CD14-positive monocyte (primary cell): ENCODE measurements at regions not wholly inside any gene's neighbourhood (a gene's known extent, or its start where the extent isn't known, plus 50 kb on each side); places are given as distances from the start of the nearest gene placed in this dataset.
"Not testable (repeated sequence)": the region's sequence is repeated elsewhere in the genome, so short reads cannot be mapped to it uniquely, and the experiment has no call there.

Experiments used
- DNase-seq, 3 donors: peaks; one replicate each; pipeline ENCODE4 v3.0.0-alpha.2; 2011 to 2022
- H2AFZ ChIP-seq: 2 replicates; pipeline ENCODE4 v1.6.0; 2012; ENCODE audit warnings: mild to moderate bottlenecking, low read depth, low read length, inconsistent platforms; ENCODE audit not compliant: insufficient read depth, poor library complexity, severe bottlenecking
- H3K27ac ChIP-seq, 2 donors: 1 replicate in 1 of 2; 2 replicates in 1 of 2; pipeline ENCODE4 v1.5.1; 2012 to 2013; ENCODE audit warnings: low read length in 2 of 2, control low read depth in 1 of 2, inconsistent platforms in 1 of 2, low read depth in 1 of 2, mild to moderate bottlenecking in 1 of 2
- H3K27me3 ChIP-seq, 2 donors: one replicate each; pipeline versions ENCODE4 v1.6.0 to v1.6.1; 2011 to 2013; ENCODE audit warnings: low read length in 2 of 2; ENCODE audit not compliant: control insufficient read depth in 2 of 2, insufficient read depth in 2 of 2
- H3K36me3 ChIP-seq, 2 donors: replicated peaks in 1 of 2; 1 replicate in 1 of 2; 2 replicates in 1 of 2; pipeline versions ENCODE4 v1.5.1 to v1.6.1; 2012 to 2013; ENCODE audit warnings: low read length in 2 of 2, control low read depth in 1 of 2, inconsistent platforms in 1 of 2, mild to moderate bottlenecking in 1 of 2; ENCODE audit not compliant: insufficient read depth in 2 of 2, control insufficient read depth in 1 of 2
- H3K4me1 ChIP-seq, 2 donors: 1 replicate in 1 of 2; 2 replicates in 1 of 2; pipeline versions ENCODE4 v1.5.1 to v1.6.1; 2012 to 2013; ENCODE audit warnings: low read length in 2 of 2, control low read depth in 1 of 2, inconsistent platforms in 1 of 2, mild to moderate bottlenecking in 1 of 2, moderate library complexity in 1 of 2; ENCODE audit not compliant: insufficient read depth in 2 of 2, control insufficient read depth in 1 of 2
- H3K4me2 ChIP-seq: replicated peaks from 2 replicates; pipeline ENCODE3; 2012; ENCODE audit warnings: low read length, moderate library complexity, mild to moderate bottlenecking; ENCODE audit not compliant: poor library complexity, severe bottlenecking; ENCODE audit errors: extremely low read depth
- H3K4me3 ChIP-seq, 3 experiments: fragments of 200-600 bp in 1 of 3; sonication (generic) in 1 of 3; replicated peaks in 1 of 3; 1 replicate in 2 of 3; 2 replicates in 1 of 3; pipeline ENCODE4 v1.5.1; 2011 to 2013; ENCODE audit warnings: low read length in 3 of 3, mild to moderate bottlenecking in 3 of 3, control low read depth in 2 of 3, low read depth in 2 of 3, inconsistent platforms in 1 of 3, moderate library complexity in 1 of 3
- H3K79me2 ChIP-seq: 2 replicates; pipeline ENCODE4 v1.6.0; 2012; ENCODE audit warnings: mild to moderate bottlenecking, control low read depth, inconsistent platforms, low read length, moderate library complexity; ENCODE audit not compliant: insufficient read depth
- H3K9ac ChIP-seq: 2 replicates; pipeline ENCODE4 v1.6.0; 2017; ENCODE audit warnings: low read length, mild to moderate bottlenecking; ENCODE audit not compliant: insufficient read depth, poor library complexity, severe bottlenecking
- H3K9me3 ChIP-seq, 2 donors: replicated peaks in 1 of 2; 1 replicate in 1 of 2; 2 replicates in 1 of 2; pipeline versions ENCODE4 v1.5.1 to v1.6.1; 2012 to 2013; ENCODE audit warnings: low read length in 2 of 2, control low read depth in 1 of 2; ENCODE audit not compliant: control insufficient read depth in 1 of 2, insufficient read depth in 1 of 2
- H4K20me1 ChIP-seq: 2 replicates; pipeline ENCODE4 v1.6.0; 2012; ENCODE audit warnings: mild to moderate bottlenecking, low read length, control low read depth, moderate library complexity; ENCODE audit not compliant: insufficient read depth
- H3K27ac Mint-ChIP-seq, 7 donors: one replicate each; pipeline ENCODE4 v1.8.0; 2020; ENCODE audit warnings: mild to moderate bottlenecking in 7 of 7, mixed read lengths in 7 of 7, moderate library complexity in 6 of 7, inconsistent platforms in 2 of 7
- H3K27me3 Mint-ChIP-seq, 3 donors: one replicate each; pipeline ENCODE4 v1.8.0; 2021 to 2022; ENCODE audit warnings: low read depth in 3 of 3, mild to moderate bottlenecking in 3 of 3, mixed read lengths in 3 of 3, moderate library complexity in 3 of 3, inconsistent platforms in 1 of 3
- H3K36me3 Mint-ChIP-seq, 2 donors: one replicate each; pipeline ENCODE4 v1.8.0; 2020; ENCODE audit warnings: mixed read lengths in 2 of 2, inconsistent platforms in 1 of 2, mild to moderate bottlenecking in 1 of 2
- H3K4me1 Mint-ChIP-seq: one replicate; pipeline ENCODE4 v1.8.0; 2020; ENCODE audit warnings: mild to moderate bottlenecking, mixed read lengths
- H3K4me3 Mint-ChIP-seq, 2 donors: one replicate each; pipeline ENCODE4 v1.8.0; 2020; ENCODE audit warnings: mild to moderate bottlenecking in 2 of 2, mixed read lengths in 2 of 2, moderate library complexity in 1 of 2
- H3K9me3 Mint-ChIP-seq, 7 donors: one replicate each; pipeline ENCODE4 v1.8.0; 2020 to 2022; ENCODE audit warnings: mixed read lengths in 7 of 7, mild to moderate bottlenecking in 6 of 7, moderate library complexity in 6 of 7, inconsistent platforms in 2 of 7
- CTCF ChIP-seq: fragments of 200-600 bp; IDR thresholded peaks from one replicate; pipeline ENCODE4 v1.8.0; 2022; ENCODE audit warnings: antibody characterized with exemption, mild to moderate bottlenecking
- WGBS: methylation state at CpG from one replicate; pipeline ENCODE4 v1.1.5; 2013; ENCODE audit warnings: missing lambda C conversion rate; ENCODE audit not compliant: insufficient coverage; 5-methylcytosine and 5-hydroxymethylcytosine counted together
- intact Hi-C, 2 donors: fragments of 100-400 bp; cut with micrococcal nuclease; formaldehyde crosslinking; loops; one replicate each; pipeline versions ENCODE4 v1.15.0 to v1.15.1; 2023

GRCh38 chr17:22718689-22719088, 1026.4 kb downstream of the KCNJ18 start:
- Mint-ChIP-seq H3K4me1 (no peaks in the 10 kb centered on the region), H3K27me3 (peaks cover 0 to 1% (median 0%) of the 10 kb centered on the region in 3 donors), H3K36me3 (no peaks in the 10 kb centered on the region), H3K27ac (no peak overlapping the region), H3K9me3 (peaks cover 21 to 44% (median 34%) of the 10 kb centered on the region in 7 donors), H3K4me3 (no peak overlapping the region)
- no peak for TF ChIP-seq CTCF
- H3K79me2 ChIP-seq, result no peaks in the 10 kb centered on the region
- no peak overlapping the region for H3K27ac ChIP-seq
- DNase-seq, result no peak
- H3K4me2 ChIP-seq, result no peak overlapping the region
- no peaks in the 10 kb centered on the region for H3K27me3 ChIP-seq
- intact Hi-C loops, result no loop called here
- no CpG with 5 or more reads among the region's 2 CpGs for WGBS
- peaks cover 47 to 57% of the 10 kb centered on the region in 2 donors for H3K9me3 ChIP-seq
- no peaks in the 10 kb centered on the region for H4K20me1 ChIP-seq
- H3K4me3 ChIP-seq, result no peak overlapping the region
- no peak overlapping the region for H2AFZ ChIP-seq
- H3K36me3 ChIP-seq, result no peaks in the 10 kb centered on the region
- no peaks in the 10 kb centered on the region for H3K4me1 ChIP-seq
- no peak overlapping the region for H3K9ac ChIP-seq

GRCh38 chr17:22741066-22741465, 1048.7 kb downstream of the KCNJ18 start:
- H3K9me3 Mint-ChIP-seq, result peaks cover 5 to 24% (median 13%) of the 10 kb centered on the region in 7 donors
- H3K27me3 ChIP-seq, DNase-seq, H3K4me3 ChIP-seq, H3K27me3 Mint-ChIP-seq, H3K4me2 ChIP-seq, H3K27ac Mint-ChIP-seq, H3K27ac ChIP-seq, intact Hi-C loops, H3K79me2 ChIP-seq, H2AFZ ChIP-seq, H3K4me1 Mint-ChIP-seq, H3K36me3 ChIP-seq, H3K9ac ChIP-seq, H4K20me1 ChIP-seq, H3K4me1 ChIP-seq, H3K4me3 Mint-ChIP-seq, H3K36me3 Mint-ChIP-seq: not testable (repeated sequence)
- peaks cover 9 to 35% of the 10 kb centered on the region in 2 donors for H3K9me3 ChIP-seq
- WGBS, result 94% methylated on average over 15 of the region's 27 CpGs
